ENCODE measurements at regions not wholly inside any gene's neighbourhood (a gene's known extent, or its start where the extent isn't known, plus 50 kb on each side); places are given as distances from the start of the nearest gene placed in this dataset.

DNA sequence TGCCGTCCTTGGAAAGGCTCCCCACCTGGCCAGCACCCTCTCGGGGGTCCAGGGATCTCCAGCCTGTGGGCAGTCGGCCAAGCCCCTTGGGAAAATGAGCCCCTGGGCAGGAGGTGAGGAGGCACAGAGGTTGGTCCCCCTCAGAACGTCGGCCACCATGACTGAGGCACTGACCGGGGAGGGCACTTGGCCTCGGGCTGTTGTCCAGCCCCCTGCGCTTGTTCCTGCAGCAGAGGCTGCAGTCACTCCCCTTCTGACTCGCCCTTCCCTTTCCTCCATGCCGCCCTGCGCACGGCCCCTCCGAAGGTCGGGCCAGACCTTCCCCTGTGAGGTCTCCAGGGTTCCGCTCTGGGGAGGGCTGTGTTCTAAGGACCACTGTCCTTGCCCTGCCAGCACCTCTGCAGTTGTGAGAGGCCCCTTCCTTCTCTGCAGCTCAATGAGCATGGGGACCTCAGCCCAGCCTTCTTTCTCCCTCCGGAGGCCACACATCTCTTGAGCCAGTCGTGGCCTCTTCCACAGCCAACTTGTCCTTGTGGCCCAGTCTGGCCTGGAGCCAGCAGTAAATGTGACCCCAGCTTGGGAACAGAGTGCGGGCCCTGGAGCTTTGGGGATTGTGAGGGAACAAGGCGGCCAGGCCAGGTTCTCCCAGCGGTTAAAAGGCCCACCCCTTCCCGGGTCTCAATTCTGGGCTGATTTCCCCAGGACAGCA is 195.5 kb downstream of the DLL1 start:
- Histone ChIP-seq H3K36me3 (ENCODE audit: control insufficient read depth in 2 of 2, insufficient read depth in 2 of 2, low read length in 1 of 2) (no peaks in the 10 kb centered on the region), H3K27me3 (ENCODE audit: control insufficient read depth in 1 of 2, insufficient read depth in 2 of 2, low read length in 2 of 2) (no peaks in the 10 kb centered on the region), H3K4me1 (ENCODE audit: control insufficient read depth in 2 of 2, insufficient read depth in 2 of 2, low read length in 1 of 2) (peaks cover 3 to 6% of the 10 kb centered on the region in 2 donors), H3K4me3 (ENCODE audit: low read depth in 1 of 2, low read length in 2 of 2) (no peak overlapping the region), H3K27ac (ENCODE audit: low read depth in 2 of 2, low read length in 1 of 2) (no peak overlapping the region), H3K9me3 (ENCODE audit: control insufficient read depth in 2 of 2, insufficient read depth in 1 of 2, low read depth in 1 of 2, low read length in 1 of 2) (no peaks in the 10 kb centered on the region)
- 84 to 85% methylated on average over 20 to 21 of the region's 21 CpGs for WGBS, 2 donors

DNA sequence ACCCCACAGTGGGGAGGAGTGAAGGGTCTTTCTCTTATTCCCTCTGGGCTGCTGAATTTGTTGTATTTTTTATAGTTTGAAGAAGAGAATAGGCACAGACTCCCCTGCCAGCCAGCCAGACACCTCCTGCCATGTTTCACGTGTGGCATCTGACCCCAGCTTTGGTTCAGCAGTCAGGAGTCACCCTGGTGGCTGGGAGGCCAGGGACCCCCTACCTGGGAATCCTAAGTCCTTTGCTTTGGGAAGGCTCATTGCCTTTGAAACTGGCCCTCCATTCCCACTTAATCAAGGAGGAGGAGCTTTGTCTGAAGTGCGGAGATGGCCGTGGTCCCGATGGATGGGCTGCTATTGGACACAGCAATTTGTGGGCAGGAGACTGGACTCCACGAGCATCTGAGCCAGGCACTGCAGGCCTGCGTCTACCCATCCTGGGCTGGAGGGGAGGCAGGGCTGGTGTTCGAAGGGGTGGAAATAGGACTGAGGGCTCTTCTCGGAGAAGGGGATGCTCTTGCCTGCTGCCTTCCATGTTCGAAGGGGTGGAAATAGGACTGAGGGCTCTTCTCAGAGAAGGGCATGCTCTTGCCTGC is 196.1 kb downstream of the DLL1 start:
- Histone ChIP-seq H3K36me3 (ENCODE audit: control insufficient read depth in 2 of 2, insufficient read depth in 2 of 2, low read length in 1 of 2) (no peaks in the 10 kb centered on the region), H3K27ac (ENCODE audit: low read depth in 2 of 2, low read length in 1 of 2) (no peak overlapping the region), H3K4me3 (ENCODE audit: low read depth in 1 of 2, low read length in 2 of 2) (no peak overlapping the region), H3K27me3 (ENCODE audit: control insufficient read depth in 1 of 2, insufficient read depth in 2 of 2, low read length in 2 of 2) (no peaks in the 10 kb centered on the region), H3K9me3 (ENCODE audit: control insufficient read depth in 2 of 2, insufficient read depth in 1 of 2, low read depth in 1 of 2, low read length in 1 of 2) (no peaks in the 10 kb centered on the region), H3K4me1 (ENCODE audit: control insufficient read depth in 2 of 2, insufficient read depth in 2 of 2, low read length in 1 of 2) (peaks cover 3 to 8% of the 10 kb centered on the region in 2 donors)
- 83 to 92% methylated on average over 9 of the region's 9 CpGs for WGBS, 2 donors

DNA sequence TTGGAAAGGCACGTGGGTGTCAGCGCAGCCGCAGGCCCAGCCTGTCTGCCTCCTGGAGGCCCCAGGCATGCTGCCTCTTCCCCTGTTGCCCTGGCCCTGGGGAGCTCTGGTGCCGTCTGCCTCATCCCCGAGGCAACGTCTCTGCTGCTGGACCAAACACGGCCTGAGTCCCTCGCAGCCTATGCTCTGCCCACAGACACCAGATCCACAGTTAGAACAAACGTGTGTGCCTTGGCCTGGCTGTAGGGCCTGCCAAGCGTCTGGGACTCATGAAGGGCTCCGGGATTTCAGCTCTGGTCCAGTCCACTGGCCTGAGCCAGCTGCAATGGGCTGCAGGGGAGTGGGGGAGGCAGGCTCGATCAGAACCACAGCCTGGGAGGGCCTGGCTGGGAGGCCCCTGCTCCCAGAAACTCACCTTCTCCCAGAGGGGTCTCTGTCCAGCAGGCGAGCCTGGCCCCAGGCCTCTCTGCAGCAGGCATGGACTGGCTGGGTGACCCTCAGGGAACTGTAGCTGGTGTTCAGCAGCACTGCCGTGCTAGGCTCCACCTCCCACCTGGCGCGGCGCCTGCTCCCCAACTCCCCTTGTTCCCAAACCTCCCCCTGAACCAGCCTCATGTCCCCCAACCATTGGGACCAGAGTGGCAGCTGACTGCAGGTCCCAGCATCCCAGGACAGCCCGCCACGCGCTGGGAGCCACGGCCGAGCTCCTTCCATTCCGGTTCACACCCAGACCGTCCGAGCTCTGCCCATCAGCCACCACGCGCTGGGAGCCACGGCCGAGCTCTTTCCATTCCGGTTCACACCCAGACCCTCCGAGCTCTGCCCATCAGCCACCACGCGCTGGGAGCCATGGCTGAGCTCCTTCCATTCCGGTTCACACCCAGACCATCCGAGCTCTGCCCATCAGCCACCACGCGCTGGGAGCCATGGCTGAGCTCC is 197.0 kb downstream of the DLL1 start:
- Histone ChIP-seq H3K4me3 (ENCODE audit: low read depth in 1 of 2, low read length in 2 of 2) (no peak overlapping the region), H3K9me3 (ENCODE audit: control insufficient read depth in 2 of 2, insufficient read depth in 1 of 2, low read depth in 1 of 2, low read length in 1 of 2) (no peaks in the 10 kb centered on the region), H3K27me3 (ENCODE audit: control insufficient read depth in 1 of 2, insufficient read depth in 2 of 2, low read length in 2 of 2) (no peaks in the 10 kb centered on the region), H3K4me1 (ENCODE audit: control insufficient read depth in 2 of 2, insufficient read depth in 2 of 2, low read length in 1 of 2) (peaks cover 3 to 8% of the 10 kb centered on the region in 2 donors), H3K27ac (ENCODE audit: low read depth in 2 of 2, low read length in 1 of 2) (no peak overlapping the region), H3K36me3 (ENCODE audit: control insufficient read depth in 2 of 2, insufficient read depth in 2 of 2, low read length in 1 of 2) (no peaks in the 10 kb centered on the region)
- 88 to 91% methylated on average over 33 to 37 of the region's 37 CpGs for WGBS, 2 donors

DNA sequence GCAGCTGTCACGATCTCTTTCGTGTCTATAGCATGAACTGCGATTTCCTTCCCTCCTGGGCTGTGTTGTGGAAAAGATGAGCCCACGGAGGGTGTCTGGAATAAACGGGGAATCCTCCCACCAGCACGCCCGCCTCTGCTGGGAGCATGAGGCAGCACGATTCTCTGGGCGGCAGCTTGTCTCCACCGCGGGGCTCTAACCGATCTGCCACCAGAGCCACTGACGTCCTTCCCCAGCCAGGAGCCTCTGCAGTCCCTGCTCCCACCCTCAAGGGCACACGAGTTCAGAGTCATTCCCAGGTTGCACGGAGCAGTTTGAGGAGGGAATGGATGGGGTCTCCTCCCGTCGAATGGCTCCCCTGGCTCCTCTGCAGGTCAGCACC is 197.6 kb downstream of the DLL1 start:
- H3K27ac ChIP-seq (ENCODE audit: low read depth in 2 of 2, low read length in 1 of 2): no peak overlapping the region
- WGBS, 2 donors: 82 to 87% methylated on average over 17 of the region's 17 CpGs

DNA sequence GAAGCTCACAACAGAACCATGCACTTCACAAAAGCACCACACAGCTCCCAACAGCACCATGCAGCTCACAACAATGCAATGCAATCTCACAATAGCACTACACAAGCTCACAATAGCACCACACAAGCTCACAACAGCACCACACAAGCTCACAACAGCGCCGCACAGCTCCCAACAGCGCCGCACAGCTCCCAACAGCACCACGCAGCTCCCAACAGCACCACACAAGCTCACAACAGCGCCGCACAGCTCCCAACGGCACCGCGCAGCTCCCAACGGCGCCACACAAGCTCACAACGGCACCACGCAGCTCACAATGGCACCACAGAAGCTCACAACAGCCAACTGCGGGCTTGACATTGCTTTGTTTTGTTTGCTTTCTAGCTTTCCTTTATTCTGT is 198.1 kb downstream of the DLL1 start:
- WGBS, 2 donors: 79 to 90% methylated on average over 15 of the region's 15 CpGs
- H3K36me3 ChIP-seq (ENCODE audit: control insufficient read depth in 2 of 2, insufficient read depth in 2 of 2, low read length in 1 of 2): no peaks in the 10 kb centered on the region
- H3K9me3 ChIP-seq (ENCODE audit: control insufficient read depth in 2 of 2, insufficient read depth in 1 of 2, low read depth in 1 of 2, low read length in 1 of 2): no peaks in the 10 kb centered on the region
- H3K4me1 ChIP-seq (ENCODE audit: control insufficient read depth in 2 of 2, insufficient read depth in 2 of 2, low read length in 1 of 2): peaks cover 3 to 8% of the 10 kb centered on the region in 2 donors
- no peaks in the 10 kb centered on the region for H3K27me3 ChIP-seq (ENCODE audit: control insufficient read depth in 1 of 2, insufficient read depth in 2 of 2, low read length in 2 of 2)
- no peak overlapping the region for H3K27ac ChIP-seq (ENCODE audit: low read depth in 2 of 2, low read length in 1 of 2)
- H3K4me3 ChIP-seq (ENCODE audit: low read depth in 1 of 2, low read length in 2 of 2): no peak overlapping the region

More for the DNA sequence above, 197.6 kb downstream of the DLL1 start:
- Histone ChIP-seq H3K27me3 (ENCODE audit: control insufficient read depth in 1 of 2, insufficient read depth in 2 of 2, low read length in 2 of 2) (no peaks in the 10 kb centered on the region), H3K9me3 (ENCODE audit: control insufficient read depth in 2 of 2, insufficient read depth in 1 of 2, low read depth in 1 of 2, low read length in 1 of 2) (no peaks in the 10 kb centered on the region), H3K36me3 (ENCODE audit: control insufficient read depth in 2 of 2, insufficient read depth in 2 of 2, low read length in 1 of 2) (no peaks in the 10 kb centered on the region), H3K4me1 (ENCODE audit: control insufficient read depth in 2 of 2, insufficient read depth in 2 of 2, low read length in 1 of 2) (peaks cover 3 to 8% of the 10 kb centered on the region in 2 donors), H3K4me3 (ENCODE audit: low read depth in 1 of 2, low read length in 2 of 2) (no peak overlapping the region)

DNA sequence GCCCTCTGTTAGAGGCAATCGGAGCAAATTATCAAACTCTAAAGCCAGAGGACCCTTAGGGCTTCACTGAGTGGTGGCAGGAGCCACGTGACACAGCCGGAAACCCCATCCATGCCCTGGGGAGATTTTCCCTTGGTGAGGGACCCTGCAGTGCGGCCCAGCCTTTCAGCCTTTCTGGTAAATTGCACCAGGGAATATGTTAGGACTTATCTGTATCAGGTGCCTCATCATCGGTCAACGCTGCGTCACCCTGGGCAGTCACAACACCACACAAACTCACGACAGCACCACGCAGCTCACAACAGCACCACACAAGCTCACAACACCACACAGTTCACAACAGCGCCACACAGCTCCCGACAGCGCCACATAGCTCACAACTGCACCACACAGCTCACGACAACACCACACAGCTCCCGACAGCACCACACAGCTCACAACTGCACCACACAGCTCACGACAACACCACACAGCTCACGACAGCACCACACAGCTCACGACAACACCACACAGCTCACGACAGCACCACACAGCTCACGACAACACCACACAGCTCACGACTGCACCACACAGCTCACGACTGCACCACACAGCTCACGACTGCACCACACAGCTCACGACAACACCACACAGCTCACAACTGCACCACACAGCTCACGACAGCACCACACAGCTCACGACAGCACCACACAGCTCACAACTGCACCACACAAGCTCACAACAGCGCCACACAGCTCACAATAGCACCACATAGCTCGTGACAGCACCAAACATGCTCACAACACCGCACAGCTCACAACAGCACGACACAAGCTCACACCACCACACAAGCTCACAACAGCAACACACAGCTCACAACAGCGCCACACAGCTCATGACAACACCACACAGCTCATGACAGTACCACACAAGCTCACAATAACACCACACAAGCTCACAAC is 199.0 kb downstream of the DLL1 start:
- Histone ChIP-seq H3K9me3 (ENCODE audit: control insufficient read depth in 2 of 2, insufficient read depth in 1 of 2, low read depth in 1 of 2, low read length in 1 of 2) (no peaks in the 10 kb centered on the region), H3K36me3 (ENCODE audit: control insufficient read depth in 2 of 2, insufficient read depth in 2 of 2, low read length in 1 of 2) (no peaks in the 10 kb centered on the region), H3K27ac (ENCODE audit: low read depth in 2 of 2, low read length in 1 of 2) (no peak overlapping the region), H3K4me3 (ENCODE audit: low read depth in 1 of 2, low read length in 2 of 2) (no peak overlapping the region), H3K27me3 (ENCODE audit: control insufficient read depth in 1 of 2, insufficient read depth in 2 of 2, low read length in 2 of 2) (no peaks in the 10 kb centered on the region), H3K4me1 (ENCODE audit: control insufficient read depth in 2 of 2, insufficient read depth in 2 of 2, low read length in 1 of 2) (peaks cover 3 to 10% of the 10 kb centered on the region in 2 donors)
- WGBS, 2 donors: 90 to 95% methylated on average over 30 of the region's 30 CpGs

DNA sequence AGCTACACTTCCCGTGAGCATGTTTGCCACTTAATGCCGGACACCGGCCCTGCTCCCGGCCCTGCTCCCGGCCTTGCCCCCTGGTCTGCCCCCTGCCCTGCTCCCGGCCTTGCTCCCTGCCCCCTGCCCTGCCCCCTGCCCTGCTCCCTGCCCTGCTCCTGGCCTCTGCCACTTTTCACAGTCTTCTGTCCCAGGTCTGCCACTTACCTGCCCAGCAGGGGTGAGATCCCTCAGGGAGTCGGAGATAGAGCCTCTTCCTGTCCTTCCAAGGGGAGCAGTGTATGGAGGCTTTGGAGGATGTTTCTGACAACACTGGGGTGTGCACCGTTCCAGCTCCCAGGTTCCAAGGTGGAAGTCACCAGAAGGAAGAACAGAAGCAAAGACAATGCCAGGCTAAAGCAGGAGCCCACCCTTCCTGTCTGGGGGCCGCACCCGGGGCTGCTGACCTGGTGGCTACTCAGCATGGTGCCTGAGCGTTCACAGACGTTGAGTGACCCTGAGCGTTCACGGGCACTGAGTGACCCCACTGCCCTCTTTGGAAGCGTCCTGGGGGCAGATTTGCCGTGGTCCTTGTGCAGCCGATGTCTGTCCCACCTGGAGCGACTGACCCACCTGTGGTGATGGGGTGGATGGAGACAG is 199.8 kb downstream of the DLL1 start:
- WGBS, 2 donors: 83 to 86% methylated on average over 18 of the region's 18 CpGs
- H3K27ac ChIP-seq (ENCODE audit: low read depth in 2 of 2, low read length in 1 of 2): no peak overlapping the region
- no peaks in the 10 kb centered on the region for H3K27me3 ChIP-seq (ENCODE audit: control insufficient read depth in 1 of 2, insufficient read depth in 2 of 2, low read length in 2 of 2)

DNA sequence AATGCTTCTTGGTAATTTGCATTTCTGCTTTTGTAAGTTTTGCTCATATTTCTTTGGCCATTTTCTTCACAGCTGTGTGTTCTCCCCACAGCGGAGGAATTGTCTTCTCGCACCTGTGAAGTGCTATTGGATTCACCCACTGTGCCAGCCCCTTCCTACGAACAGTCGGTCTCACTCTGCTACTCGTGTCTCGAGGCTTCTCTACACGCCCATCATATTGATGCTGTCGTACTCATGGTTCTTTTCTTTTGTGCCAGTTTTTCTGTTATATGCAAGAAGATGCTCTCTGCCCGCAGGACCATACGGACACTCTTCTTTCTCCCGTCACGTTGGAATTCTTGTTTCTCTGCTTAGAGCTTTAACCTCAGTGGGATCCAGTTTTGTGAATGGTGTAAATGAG is 200.3 kb downstream of the DLL1 start:
- H3K4me3 ChIP-seq (ENCODE audit: low read depth in 1 of 2, low read length in 2 of 2): no peak overlapping the region
- peaks cover 1 to 10% of the 10 kb centered on the region in 2 donors for H3K4me1 ChIP-seq (ENCODE audit: control insufficient read depth in 2 of 2, insufficient read depth in 2 of 2, low read length in 1 of 2)
- H3K9me3 ChIP-seq (ENCODE audit: control insufficient read depth in 2 of 2, insufficient read depth in 1 of 2, low read depth in 1 of 2, low read length in 1 of 2): no peaks in the 10 kb centered on the region
- H3K27ac ChIP-seq (ENCODE audit: low read depth in 2 of 2, low read length in 1 of 2): no peak overlapping the region
- 86 to 88% methylated on average over 12 of the region's 12 CpGs for WGBS, 2 donors
- no peaks in the 10 kb centered on the region for H3K36me3 ChIP-seq (ENCODE audit: control insufficient read depth in 2 of 2, insufficient read depth in 2 of 2, low read length in 1 of 2)
- no peaks in the 10 kb centered on the region for H3K27me3 ChIP-seq (ENCODE audit: control insufficient read depth in 1 of 2, insufficient read depth in 2 of 2, low read length in 2 of 2)

More for the DNA sequence above, 199.8 kb downstream of the DLL1 start:
- H3K9me3 ChIP-seq (ENCODE audit: control insufficient read depth in 2 of 2, insufficient read depth in 1 of 2, low read depth in 1 of 2, low read length in 1 of 2): no peaks in the 10 kb centered on the region
- no peak overlapping the region for H3K4me3 ChIP-seq (ENCODE audit: low read depth in 1 of 2, low read length in 2 of 2)
- H3K36me3 ChIP-seq (ENCODE audit: control insufficient read depth in 2 of 2, insufficient read depth in 2 of 2, low read length in 1 of 2): no peaks in the 10 kb centered on the region
- peaks cover 3 to 10% of the 10 kb centered on the region in 2 donors for H3K4me1 ChIP-seq (ENCODE audit: control insufficient read depth in 2 of 2, insufficient read depth in 2 of 2, low read length in 1 of 2)

All from esophagus (tissue), 2 donors.